HG03103 (cell line): ENCODE measurements at regions not wholly inside any gene's neighbourhood (a gene's known extent, or its start where the extent isn't known, plus 50 kb on each side); places are given as distances from the start of the nearest gene placed in this dataset.

Source experiments
- ATAC-seq: cut with Tn5 transposase; IDR thresholded peaks from one replicate; pipeline ENCODE4 v1.9.1; 2021; ENCODE audit warnings: low read depth; ENCODE audit not compliant: unreplicated experiment

- ATAC-seq = no peak
Observed at GRCh38 chr4:134308910-134309309, 107.3 kb upstream of the PABPC4L start.

- no peak for ATAC-seq
Observed at GRCh38 chr4:134298313-134298712, 96.7 kb upstream of the PABPC4L start.

- ATAC-seq = no peak
Observed at GRCh38 chr4:134297765-134298164, 96.2 kb upstream of the PABPC4L start.

GRCh38 chr4:134282680-134283079 is 81.1 kb upstream of the PABPC4L start:
- ATAC-seq = no peak

- ATAC-seq = no peak
Observed at GRCh38 chr4:134278675-134279074, 77.1 kb upstream of the PABPC4L start.

- ATAC-seq = no peak
Observed at GRCh38 chr4:134276476-134276875, 74.9 kb upstream of the PABPC4L start.

- no peak for ATAC-seq
Observed at GRCh38 chr4:134260126-134260525, 58.5 kb upstream of the PABPC4L start.
